ENCODE measurements at regions not wholly inside any gene's neighbourhood (a gene's known extent, or its start where the extent isn't known, plus 50 kb on each side); places are given as distances from the start of the nearest gene placed in this dataset.

DNA sequence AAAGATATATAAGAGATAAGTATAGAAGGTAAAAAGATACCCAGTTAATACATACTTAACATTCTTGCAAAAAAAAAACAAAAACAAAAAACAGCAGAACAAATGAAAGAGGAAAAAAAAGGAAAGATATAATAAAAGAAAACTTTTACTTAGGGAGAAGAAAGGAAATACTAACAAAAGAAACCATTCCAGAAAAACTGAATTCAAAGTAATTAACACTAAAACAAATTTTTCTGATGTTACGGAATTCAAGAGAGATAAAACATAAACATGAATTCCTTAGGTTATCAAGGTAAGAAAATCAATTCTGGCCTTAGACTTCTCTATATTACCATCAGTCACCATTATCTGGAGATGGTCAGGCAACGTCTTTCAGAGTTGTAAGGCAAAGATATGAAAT, 261.8 kb downstream of the ZEB2 start:
- CTCF ChIA-PET = no interaction called here
- DNase-seq (ENCODE audit: low read depth, low spot score) = no peak
- TF ChIP-seq, protein P1, sequence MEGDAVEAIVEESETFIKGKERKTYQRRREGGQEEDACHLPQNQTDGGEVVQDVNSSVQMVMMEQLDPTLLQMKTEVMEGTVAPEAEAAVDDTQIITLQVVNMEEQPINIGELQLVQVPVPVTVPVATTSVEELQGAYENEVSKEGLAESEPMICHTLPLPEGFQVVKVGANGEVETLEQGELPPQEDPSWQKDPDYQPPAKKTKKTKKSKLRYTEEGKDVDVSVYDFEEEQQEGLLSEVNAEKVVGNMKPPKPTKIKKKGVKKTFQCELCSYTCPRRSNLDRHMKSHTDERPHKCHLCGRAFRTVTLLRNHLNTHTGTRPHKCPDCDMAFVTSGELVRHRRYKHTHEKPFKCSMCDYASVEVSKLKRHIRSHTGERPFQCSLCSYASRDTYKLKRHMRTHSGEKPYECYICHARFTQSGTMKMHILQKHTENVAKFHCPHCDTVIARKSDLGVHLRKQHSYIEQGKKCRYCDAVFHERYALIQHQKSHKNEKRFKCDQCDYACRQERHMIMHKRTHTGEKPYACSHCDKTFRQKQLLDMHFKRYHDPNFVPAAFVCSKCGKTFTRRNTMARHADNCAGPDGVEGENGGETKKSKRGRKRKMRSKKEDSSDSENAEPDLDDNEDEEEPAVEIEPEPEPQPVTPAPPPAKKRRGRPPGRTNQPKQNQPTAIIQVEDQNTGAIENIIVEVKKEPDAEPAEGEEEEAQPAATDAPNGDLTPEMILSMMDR (IDR thresholded peaks at IDR 0.05; ENCODE audit: low read depth, low read length) = no peak
- H3K9me3 ChIP-seq (ENCODE audit: control insufficient read depth, insufficient read depth, low read length) = peaks cover 16% of the 10 kb centered on the region
- POLR2A ChIA-PET = no interaction called here
- H3K4me3 ChIP-seq (ENCODE audit: low read depth, low read length) = no peak overlapping the region
- no peaks in the 10 kb centered on the region for H3K27me3 ChIP-seq (ENCODE audit: control insufficient read depth, insufficient read depth, low read length)
- H3K27ac ChIP-seq (ENCODE audit: low read depth, low read length) = no peak overlapping the region

DNA sequence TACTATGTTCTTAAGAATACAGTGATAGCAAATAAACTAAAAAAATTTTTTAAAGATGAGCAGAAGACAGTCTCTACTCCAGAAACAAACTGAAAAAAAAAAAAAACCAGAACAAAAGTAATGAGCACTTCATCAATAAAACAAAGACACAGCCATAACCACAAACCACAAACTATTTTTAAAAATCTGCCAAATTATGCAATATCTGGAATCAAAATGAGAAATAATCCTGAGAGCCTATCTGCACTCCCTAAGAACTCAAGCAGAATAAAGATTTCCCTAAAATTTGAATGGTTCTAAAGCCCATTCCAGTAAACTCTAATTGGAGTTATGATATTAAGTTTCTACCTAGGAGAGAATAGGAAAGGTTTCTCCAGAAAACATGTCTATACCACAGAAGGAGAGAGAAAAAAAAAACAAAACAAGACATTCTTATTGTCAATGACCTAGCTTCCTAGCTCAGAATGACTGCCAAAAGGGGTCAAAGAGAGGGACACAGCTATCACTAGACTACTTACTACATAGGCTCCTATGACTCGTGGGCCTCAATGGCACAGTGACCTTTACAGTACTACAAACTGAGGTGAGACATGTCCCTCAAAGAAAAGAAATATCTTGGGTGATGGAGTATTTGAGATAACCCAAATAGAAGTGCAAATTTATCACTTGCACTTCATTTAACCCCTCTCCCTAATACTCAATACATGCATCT, 262.8 kb downstream of the ZEB2 start:
- CTCF ChIA-PET = no interaction called here
- no peak for DNase-seq (ENCODE audit: low read depth, low spot score)
- TF ChIP-seq, protein P1 (IDR thresholded peaks at IDR 0.05; ENCODE audit: low read depth, low read length) = no peak
- no peaks in the 10 kb centered on the region for H3K27me3 ChIP-seq (ENCODE audit: control insufficient read depth, insufficient read depth, low read length)
- no peak overlapping the region for H3K4me3 ChIP-seq (ENCODE audit: low read depth, low read length)
- H3K9me3 ChIP-seq (ENCODE audit: control insufficient read depth, insufficient read depth, low read length) = peaks cover 20% of the 10 kb centered on the region
- no peak overlapping the region for H3K27ac ChIP-seq (ENCODE audit: low read depth, low read length)
- POLR2A ChIA-PET = interaction anchor here (0.7 kb wide), 1 partner anchor 413 kb away, joined by 3 read pairs; no protein-coding TSS in a partner anchor

DNA sequence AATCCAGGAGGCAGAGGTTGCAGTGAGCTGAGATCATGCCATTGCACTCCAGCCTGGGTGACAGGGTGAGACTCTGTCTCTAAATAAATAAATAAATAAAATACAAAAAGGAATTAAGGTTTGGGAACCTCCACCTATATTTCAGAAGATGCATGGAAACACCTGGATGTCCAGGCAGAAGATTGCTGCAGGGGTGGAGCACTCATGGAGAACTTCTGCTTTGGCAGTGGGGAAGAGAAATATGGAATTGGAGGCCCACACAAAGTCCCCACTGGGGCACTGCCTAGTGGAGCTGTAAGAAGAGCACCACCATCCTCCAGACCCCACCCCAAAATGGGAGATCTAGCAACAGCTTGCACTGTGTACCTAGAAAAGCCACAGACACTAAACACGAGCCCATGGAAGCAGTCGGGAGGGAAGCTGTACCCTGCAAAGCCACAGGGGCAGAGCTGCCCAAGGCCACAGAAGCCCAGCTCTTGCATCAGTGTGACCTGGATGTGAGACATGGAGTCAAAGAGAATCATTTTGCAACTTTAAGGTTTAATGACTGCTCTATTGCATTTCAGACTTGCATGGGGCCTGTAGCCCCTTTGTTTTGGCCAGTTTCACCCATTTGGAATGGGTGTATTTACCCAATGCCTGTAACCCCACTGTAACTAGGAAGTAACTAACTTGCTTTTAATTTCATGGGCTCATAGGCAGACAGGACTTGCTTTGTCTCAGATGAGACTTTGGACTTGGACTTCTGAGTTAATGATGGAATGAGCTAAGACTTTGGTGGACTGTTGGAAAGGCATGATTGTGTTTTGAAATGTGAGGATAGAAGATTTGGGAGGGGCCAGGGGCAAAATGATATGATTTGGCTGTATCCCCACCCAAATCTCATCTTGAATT, 265.3 kb downstream of the ZEB2 start:
- no peaks in the 10 kb centered on the region for H3K27me3 ChIP-seq (ENCODE audit: control insufficient read depth, insufficient read depth, low read length)
- no peak overlapping the region for H3K4me3 ChIP-seq (ENCODE audit: low read depth, low read length)
- TF ChIP-seq, protein P1 (IDR thresholded peaks at IDR 0.05; ENCODE audit: low read depth, low read length) = no peak
- peaks cover 20% of the 10 kb centered on the region for H3K9me3 ChIP-seq (ENCODE audit: control insufficient read depth, insufficient read depth, low read length)
- DNase-seq (ENCODE audit: low read depth, low spot score) = no peak
- H3K27ac ChIP-seq (ENCODE audit: low read depth, low read length) = no peak overlapping the region
- POLR2A ChIA-PET = no interaction called here
- CTCF ChIA-PET = interaction anchor here (0.7 kb wide), 1 partner anchor 1333 kb away, joined by 4 read pairs; no protein-coding TSS in a partner anchor

DNA sequence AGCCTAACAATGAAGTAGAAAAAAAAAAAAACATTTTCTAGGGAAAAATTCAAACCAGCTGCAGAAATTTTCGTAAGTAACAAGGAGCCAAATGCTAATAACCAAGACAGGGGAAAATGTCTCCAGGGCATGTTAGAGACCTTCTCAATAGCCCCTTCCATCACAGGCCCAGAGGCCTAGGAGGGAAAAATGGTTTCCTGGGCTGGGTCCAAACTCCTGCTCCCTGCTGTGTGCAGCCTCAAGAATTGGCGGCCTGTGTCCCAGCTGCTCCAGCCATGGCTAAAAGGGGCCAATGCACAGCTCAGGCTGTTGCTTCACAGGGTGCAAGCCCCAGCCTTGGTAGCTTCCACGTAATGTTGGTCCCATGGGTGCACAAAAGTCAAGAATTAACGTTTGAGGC, 266.2 kb downstream of the ZEB2 start:
- peaks cover 16% of the 10 kb centered on the region for H3K9me3 ChIP-seq (ENCODE audit: control insufficient read depth, insufficient read depth, low read length)
- no peak overlapping the region for H3K4me3 ChIP-seq (ENCODE audit: low read depth, low read length)
- H3K27me3 ChIP-seq (ENCODE audit: control insufficient read depth, insufficient read depth, low read length) = no peaks in the 10 kb centered on the region
- ChIA-PET CTCF (no interaction called here), POLR2A (no interaction called here)
- TF ChIP-seq, protein P1 (IDR thresholded peaks at IDR 0.05; ENCODE audit: low read depth, low read length) = no peak
- no peak overlapping the region for H3K27ac ChIP-seq (ENCODE audit: low read depth, low read length)
- no peak for DNase-seq (ENCODE audit: low read depth, low spot score)

DNA sequence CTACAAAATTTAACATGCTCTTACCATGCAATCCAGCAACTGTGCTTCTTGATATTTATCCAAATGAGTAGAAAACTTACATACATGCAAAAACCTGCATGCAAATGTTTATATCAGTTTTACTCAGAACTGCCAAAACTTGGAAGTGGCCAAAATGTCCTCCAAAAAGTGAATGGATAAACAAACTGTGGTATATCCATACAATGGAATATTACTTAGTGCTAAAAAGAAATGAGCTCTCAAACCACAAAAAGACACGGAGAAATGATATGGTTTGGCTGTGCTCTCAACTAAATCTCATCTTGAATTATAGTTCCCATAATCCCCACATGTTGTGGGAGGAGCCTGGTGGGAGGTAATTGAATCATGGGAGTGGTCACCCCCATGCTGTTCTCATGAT, 267.2 kb downstream of the ZEB2 start:
- Histone ChIP-seq H3K27ac (ENCODE audit: low read depth, low read length) (no peak overlapping the region), H3K9me3 (ENCODE audit: control insufficient read depth, insufficient read depth, low read length) (peaks cover 16% of the 10 kb centered on the region), H3K4me3 (ENCODE audit: low read depth, low read length) (no peak overlapping the region), H3K27me3 (ENCODE audit: control insufficient read depth, insufficient read depth, low read length) (no peaks in the 10 kb centered on the region)
- TF ChIP-seq, protein P1 (IDR thresholded peaks at IDR 0.05; ENCODE audit: low read depth, low read length) = no peak
- no peak for DNase-seq (ENCODE audit: low read depth, low spot score)
- POLR2A ChIA-PET = no interaction called here
- CTCF ChIA-PET = no interaction called here
